ENCODE measurements at regions not wholly inside any gene's neighbourhood (a gene's known extent, or its start where the extent isn't known, plus 50 kb on each side); places are given as distances from the start of the nearest gene placed in this dataset.

DNA sequence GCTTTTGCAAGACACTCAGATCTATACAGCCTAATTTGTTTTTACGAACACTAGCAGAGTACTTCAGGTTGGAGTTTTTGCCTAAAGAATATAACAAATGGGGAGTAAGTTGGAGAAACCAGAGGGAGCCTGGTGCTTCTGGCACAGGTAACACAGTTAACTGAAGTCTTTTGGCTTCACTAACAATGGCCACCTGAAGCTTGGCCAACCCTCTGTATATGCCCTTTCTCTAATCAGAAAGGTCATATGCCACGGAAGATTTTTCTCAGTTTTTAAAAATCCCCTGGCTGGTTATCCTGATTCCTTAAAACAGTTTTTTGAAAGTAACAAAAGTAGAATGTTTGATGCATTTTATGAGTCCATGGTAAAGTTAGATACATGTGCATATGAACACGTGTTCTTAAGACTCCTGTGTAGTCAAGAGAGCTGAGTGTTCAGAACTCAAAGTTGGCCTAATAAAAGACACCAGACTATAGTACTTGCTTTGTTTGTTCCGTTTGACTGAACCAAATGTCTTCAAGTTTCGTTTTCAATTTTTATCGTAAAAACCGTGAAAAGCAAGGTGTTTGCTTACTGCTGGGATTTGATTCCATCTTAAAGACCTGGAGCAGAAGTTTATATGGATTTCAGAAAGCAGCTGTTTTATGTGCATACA, 137.5 kb downstream of the KCNRG start:
- TF ChIP-seq, protein P1, sequence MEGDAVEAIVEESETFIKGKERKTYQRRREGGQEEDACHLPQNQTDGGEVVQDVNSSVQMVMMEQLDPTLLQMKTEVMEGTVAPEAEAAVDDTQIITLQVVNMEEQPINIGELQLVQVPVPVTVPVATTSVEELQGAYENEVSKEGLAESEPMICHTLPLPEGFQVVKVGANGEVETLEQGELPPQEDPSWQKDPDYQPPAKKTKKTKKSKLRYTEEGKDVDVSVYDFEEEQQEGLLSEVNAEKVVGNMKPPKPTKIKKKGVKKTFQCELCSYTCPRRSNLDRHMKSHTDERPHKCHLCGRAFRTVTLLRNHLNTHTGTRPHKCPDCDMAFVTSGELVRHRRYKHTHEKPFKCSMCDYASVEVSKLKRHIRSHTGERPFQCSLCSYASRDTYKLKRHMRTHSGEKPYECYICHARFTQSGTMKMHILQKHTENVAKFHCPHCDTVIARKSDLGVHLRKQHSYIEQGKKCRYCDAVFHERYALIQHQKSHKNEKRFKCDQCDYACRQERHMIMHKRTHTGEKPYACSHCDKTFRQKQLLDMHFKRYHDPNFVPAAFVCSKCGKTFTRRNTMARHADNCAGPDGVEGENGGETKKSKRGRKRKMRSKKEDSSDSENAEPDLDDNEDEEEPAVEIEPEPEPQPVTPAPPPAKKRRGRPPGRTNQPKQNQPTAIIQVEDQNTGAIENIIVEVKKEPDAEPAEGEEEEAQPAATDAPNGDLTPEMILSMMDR (IDR thresholded peaks at IDR 0.05), result no peak
- ATAC-seq (no peak), DNase-seq (no peak)
- peak overlapping the region; percentile 34 for H3K4me3 ChIP-seq
- no peak overlapping the region for H3K27ac ChIP-seq
- no peaks in the 10 kb centered on the region for H3K9me3 ChIP-seq
- H3K27me3 ChIP-seq, result no peaks in the 10 kb centered on the region
- H3K36me3 ChIP-seq, result no peaks in the 10 kb centered on the region
- intact Hi-C loops (cut with DNase I), result no loop called here
- H3K4me1 ChIP-seq, result no peaks in the 10 kb centered on the region

- no peaks in the 10 kb centered on the region for H3K36me3 ChIP-seq
- no peak overlapping the region for H3K4me3 ChIP-seq
- ATAC-seq (no peak), DNase-seq (no peak)
- no peaks in the 10 kb centered on the region for H3K27me3 ChIP-seq
- H3K4me1 ChIP-seq, result no peaks in the 10 kb centered on the region
- intact Hi-C loops (cut with DNase I), result no loop called here
- TF ChIP-seq, protein P1 (IDR thresholded peaks at IDR 0.05), result no peak
- H3K27ac ChIP-seq, result no peak overlapping the region
- no peaks in the 10 kb centered on the region for H3K9me3 ChIP-seq
Observed at GRCh38 chr13:50153401-50153800, 138.2 kb downstream of the KCNRG start.

DNA sequence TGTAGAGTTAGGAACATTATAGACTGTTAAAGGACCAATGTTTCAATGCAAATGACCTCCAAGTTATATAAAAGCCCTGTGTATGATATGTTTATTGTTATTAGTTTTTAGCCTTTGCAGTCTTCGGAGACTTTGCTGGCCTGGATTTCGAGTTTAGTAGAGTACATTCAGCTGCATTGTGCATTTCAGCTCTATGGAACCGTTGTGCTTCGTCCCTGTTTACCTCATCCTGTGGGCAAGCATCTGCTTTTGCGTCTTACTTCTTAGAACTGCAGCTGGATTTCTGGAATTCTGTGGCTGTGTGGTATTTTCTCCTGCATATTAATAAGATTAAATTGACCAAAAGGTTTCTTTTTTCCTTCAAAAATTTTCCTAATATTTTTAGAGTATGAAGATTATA, 138.6 kb downstream of the KCNRG start:
- intact Hi-C loops (cut with DNase I), result no loop called here
- Histone ChIP-seq H3K4me1 (no peaks in the 10 kb centered on the region), H3K9me3 (no peaks in the 10 kb centered on the region), H3K4me3 (no peak overlapping the region), H3K27ac (no peak overlapping the region), H3K27me3 (no peaks in the 10 kb centered on the region), H3K36me3 (no peaks in the 10 kb centered on the region)
- TF ChIP-seq, protein P1 (IDR thresholded peaks at IDR 0.05), result no peak
- no peak for ATAC-seq
- DNase-seq, result no peak

DNA sequence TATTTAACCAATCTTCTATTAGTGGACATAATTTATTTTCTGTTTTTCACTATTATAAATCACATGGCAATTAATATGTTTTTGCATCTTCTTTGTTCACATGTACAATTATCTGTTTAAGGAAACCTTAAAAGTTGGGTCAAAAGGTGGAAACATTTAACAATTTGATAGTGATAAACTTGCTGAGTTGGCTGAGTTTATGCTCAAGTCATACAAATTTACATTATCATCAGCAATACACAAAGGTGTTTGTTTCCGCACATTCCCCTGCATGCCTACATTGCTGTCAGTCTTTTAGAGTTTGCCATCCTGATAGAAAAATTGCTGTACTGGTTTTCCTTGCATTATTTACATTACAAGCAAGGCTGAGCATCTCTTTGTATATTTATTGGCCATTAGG, 139.5 kb downstream of the KCNRG start:
- ATAC-seq (no peak), DNase-seq (no peak)
- Histone ChIP-seq H3K9me3 (no peaks in the 10 kb centered on the region), H3K27ac (no peak overlapping the region), H3K27me3 (no peaks in the 10 kb centered on the region), H3K4me3 (no peak overlapping the region), H3K4me1 (no peaks in the 10 kb centered on the region), H3K36me3 (no peaks in the 10 kb centered on the region)
- TF ChIP-seq, protein P1 (IDR thresholded peaks at IDR 0.05), result no peak
- intact Hi-C loops (cut with DNase I), result no loop called here

DNA sequence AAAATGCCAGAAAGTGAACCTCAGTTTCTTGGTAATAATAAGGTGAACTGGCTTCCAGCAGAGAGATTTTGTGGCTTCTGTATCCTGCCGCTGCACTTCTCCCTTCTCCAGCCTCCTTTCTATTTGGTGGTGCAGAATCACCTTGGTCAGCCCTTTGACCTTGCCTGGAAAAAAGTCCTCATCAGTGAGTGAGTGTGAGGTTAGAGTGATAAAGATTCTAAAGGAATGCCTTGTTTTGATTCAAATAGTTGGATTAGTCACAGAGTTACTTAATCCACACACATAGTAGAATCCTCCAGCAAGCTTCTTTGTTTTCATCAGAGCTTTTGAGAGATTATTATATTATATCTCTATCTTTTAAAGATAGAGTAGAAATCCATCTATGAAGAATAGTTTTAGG, 140.9 kb downstream of the KCNRG start:
- H3K36me3 ChIP-seq, result no peaks in the 10 kb centered on the region
- no peak for ATAC-seq
- intact Hi-C loops (cut with DNase I), result no loop called here
- DNase-seq, result no peak
- H3K27me3 ChIP-seq, result no peaks in the 10 kb centered on the region
- TF ChIP-seq, protein P1 (IDR thresholded peaks at IDR 0.05), result no peak
- H3K4me3 ChIP-seq, result no peak overlapping the region
- no peak overlapping the region for H3K27ac ChIP-seq
- H3K9me3 ChIP-seq, result no peaks in the 10 kb centered on the region
- H3K4me1 ChIP-seq, result no peaks in the 10 kb centered on the region
